NCI-H1694 treated with DMSO at 0.1 percent for 48 hours (cell line): ENCODE measurements at regions not wholly inside any gene's neighbourhood (a gene's known extent, or its start where the extent isn't known, plus 50 kb on each side); places are given as distances from the start of the nearest gene placed in this dataset.

ENCODE experiments used
- DNase-seq: peaks from one replicate; lab custom pipeline; 2025; lab: John Stamatoyannopoulos, UW

DNA sequence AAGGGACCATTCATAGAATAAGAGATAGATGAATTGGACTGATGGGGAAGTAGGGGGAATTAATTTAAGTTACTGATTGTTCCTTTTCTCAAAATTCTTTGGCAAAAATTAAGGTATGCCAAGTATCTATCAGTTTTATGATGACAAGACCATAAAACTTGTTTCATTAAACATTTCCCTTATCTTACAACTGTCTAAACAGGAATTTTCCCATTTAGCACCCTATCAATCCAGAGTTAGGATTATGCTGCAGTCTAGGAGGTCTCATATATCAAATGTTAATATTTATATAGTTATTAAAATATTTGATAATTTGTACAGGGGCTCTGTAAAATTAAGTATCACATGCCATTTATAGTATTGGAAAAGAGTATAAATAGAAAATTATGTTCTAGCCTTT is 51.5 kb upstream of the ARID1B start:
- DNase-seq, result no peak

- DNase-seq, result no peak
These were observed 56.2 kb upstream of the ARID1B start for GRCh38 chr6:156720691-156721685.

- DNase-seq, result no peak
These were observed 57.2 kb upstream of the ARID1B start for GRCh38 chr6:156719720-156720563.

DNA sequence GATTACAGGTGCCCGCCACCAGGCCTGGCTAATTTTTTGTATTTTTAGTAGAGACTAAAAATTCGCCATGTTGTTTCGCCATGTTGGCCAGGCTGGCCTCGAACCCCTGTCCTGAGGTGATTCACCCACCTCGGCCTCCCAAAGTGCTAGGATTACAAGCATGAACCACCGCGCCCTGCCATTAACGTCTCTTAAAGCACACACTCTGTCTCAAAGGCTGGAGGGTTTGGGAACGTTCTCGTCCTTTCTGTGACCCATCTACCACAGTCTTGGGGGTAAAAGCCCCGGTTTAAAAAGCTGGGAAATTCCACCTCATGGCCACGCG is 57.8 kb upstream of the ARID1B start:
- DNase-seq, result no peak

- DNase-seq, result no peak
These were observed 58.4 kb upstream of the ARID1B start for GRCh38 chr6:156718647-156719394.

GRCh38 chr6:156717542-156717941 is 59.6 kb upstream of the ARID1B start:
- no peak for DNase-seq

DNA sequence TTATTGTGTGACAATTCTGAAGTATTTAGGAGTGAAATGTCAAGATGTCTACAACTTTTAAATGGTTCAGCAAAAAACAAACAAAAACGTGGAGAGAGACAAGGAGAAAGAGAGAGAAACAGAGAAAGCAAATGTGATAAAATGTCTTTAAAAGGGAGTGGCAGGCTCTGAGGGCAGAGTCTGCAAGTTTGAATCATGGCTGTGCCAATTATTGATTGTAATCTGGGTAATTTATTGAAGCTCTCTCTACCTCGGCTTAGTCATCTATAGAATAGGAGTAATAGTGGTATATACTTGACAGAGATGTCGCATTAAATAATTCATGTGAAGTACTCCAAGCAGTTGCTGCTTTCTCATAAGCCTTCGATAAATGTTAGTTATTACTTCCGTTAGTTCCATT is 61.3 kb upstream of the ARID1B start:
- no peak for DNase-seq

DNA sequence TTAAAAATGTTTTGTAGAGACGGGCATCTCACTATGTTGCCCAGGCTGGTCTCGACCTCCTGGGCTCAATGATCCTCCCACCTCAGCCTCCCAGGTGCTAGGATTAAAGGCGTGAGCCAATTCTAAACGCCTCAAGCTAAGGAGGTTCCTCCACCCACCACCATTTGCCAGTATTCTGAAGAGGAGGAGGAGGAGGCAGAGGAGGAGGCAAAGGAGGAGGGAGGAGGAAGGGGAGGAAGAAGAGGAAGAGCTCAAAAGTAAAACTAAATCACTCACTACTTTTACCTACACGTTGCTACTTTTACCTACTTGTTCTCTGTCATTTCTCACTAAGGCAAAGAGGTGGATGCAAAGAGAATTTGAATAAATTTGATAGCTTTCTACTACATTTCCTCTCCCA is 63.6 kb upstream of the ARID1B start:
- DNase-seq, result no peak

GRCh38 chr6:156710479-156710878 is 66.7 kb upstream of the ARID1B start:
- DNase-seq, result no peak

- DNase-seq, result no peak
These were observed 69.4 kb upstream of the ARID1B start for GRCh38 chr6:156707818-156708217.

GRCh38 chr6:156703719-156704118 is 73.5 kb upstream of the ARID1B start:
- DNase-seq, result no peak

DNA sequence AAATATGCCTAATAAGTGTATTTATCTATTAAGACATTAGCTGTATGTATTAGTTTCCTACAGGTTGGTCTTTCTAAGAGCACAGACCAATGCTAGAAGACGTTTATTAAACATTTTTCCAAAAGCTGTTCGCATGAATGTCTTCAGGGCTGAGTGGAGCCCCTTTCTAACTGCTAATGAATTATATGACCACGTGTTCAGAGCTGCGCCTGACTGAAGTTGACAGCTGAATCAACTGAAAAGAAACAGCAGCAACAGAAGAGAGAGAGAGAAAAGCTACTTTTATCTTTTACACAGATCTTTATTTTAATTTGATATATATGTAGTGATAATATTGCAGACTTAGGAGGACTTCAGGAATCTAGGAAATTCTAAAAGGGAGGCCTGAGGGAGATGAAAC is 75.2 kb upstream of the ARID1B start:
- DNase-seq, result no peak

GRCh38 chr6:156700440-156701057 is 76.6 kb upstream of the ARID1B start:
- DNase-seq, result no peak

GRCh38 chr6:156699935-156700334 is 77.2 kb upstream of the ARID1B start:
- no peak for DNase-seq

DNA sequence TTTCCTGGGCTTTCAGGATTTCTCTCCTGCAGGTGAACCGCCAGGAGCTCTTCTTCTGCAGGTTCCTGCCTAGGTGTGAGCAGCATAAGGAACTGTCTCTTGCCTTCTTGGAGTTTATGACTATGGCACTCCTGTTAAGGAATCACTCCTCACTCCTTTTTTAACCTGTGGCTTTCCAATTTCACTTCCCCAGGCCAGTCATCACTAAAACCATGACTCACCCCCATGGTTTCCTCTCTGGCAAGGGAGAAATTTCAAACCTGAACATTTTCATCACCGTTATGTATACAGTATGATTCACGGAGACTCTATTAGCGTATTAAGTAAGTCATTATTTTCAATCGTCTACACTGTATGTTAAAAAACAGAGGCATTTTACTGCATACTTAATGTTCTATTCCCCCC is 78.2 kb upstream of the ARID1B start:
- DNase-seq, result no peak

DNA sequence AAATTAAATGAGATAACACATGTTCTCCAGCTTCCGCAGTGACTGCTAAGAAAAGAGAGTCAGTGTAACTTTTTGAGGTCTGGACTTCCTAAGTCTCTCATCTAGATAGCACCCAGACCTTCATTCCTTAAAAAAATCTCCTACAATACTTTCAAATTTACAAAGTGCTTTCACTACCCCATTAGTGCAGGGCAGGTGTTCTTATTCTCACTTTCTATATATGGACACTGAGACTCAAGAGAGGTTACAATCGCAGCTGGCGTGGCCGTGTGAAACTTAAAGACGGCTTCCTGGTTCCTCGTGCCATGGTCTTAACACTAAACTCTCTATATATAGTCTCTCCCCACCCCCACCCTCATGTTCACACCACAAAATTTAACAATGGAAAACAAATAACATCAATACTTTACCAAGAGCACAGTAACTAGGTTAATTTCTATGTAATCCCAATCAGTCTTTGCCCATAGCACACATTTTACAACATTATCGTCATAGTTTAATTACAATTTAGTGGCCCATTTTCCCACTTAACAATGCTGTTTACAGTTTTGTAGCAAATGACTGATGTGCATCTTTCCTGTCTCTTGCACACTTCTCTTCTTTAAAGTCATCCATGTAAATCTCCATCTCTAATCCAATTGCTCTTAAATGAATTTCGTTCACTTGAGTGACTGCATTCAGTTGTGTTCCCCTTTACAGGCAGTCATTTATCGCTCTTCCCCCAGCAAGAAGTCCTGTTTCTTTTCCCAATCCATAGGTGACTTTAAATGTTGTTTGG is 78.8 kb upstream of the ARID1B start:
- no peak for DNase-seq

DNA sequence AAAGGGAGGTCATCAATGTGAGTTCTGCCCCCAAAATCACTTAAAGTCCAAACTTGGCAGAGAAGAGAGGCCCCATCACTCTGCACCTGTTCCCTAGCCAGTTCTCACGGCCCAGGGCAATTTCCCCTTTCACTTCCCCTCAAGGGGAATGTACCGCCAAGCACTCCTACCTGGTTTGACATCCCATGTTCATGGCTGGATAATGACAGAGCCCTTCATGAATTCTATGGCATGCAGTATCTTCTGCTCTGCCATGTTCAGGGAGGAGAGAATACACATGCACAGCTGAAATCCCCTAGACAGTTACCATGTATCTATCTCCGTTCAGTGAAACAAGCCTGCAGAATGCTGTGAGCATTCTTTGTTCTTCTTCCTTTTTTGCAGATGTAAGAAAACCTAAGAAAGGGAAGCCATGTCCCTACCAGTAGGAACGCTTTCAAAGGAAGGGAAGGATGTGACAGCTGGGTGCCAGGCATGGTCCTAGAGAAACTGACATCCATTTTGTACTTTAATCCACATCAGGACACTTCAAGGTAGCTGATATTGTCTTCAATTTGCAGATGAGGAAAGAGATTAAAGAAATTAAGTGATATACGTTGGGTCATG is 79.8 kb upstream of the ARID1B start:
- DNase-seq, result no peak

DNA sequence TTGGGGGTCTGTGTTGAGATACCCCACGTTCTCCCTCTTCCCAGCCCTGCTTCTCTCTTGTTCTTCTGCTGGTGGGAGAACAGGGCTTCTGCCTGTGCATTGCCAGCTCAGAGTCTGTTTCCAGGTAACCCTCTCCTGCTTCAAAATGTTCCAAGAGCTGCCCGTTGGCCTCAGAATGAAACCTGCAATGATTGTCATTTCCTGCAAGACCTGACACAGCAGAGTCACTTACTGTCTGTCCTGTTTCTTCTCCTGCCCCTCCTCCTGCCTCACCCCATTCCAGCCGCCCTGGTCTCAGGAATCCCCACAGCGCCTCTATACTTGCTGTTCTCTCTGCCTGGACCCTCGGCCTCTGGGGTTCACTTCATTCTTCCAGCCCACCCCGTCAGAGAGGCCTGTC is 81.4 kb upstream of the ARID1B start:
- no peak for DNase-seq

GRCh38 chr6:156694679-156695078 is 82.5 kb upstream of the ARID1B start:
- no peak for DNase-seq

GRCh38 chr6:156691018-156691417 is 86.2 kb upstream of the ARID1B start:
- DNase-seq, result no peak

GRCh38 chr6:156689656-156690055 is 87.5 kb upstream of the ARID1B start:
- DNase-seq, result no peak
